GM18868 (cell line): ENCODE measurements at regions not wholly inside any gene's neighbourhood (a gene's known extent, or its start where the extent isn't known, plus 50 kb on each side); places are given as distances from the start of the nearest gene placed in this dataset.
"Not testable (repeated sequence)": the region's sequence is repeated elsewhere in the genome, so short reads cannot be mapped to it uniquely, and the experiment has no call there.

Experiments
- ATAC-seq: cut with Tn5 transposase; IDR thresholded peaks from one replicate; pipeline ENCODE4 v1.9.1; 2021; ENCODE audit warnings: mild to moderate bottlenecking, moderate library complexity; ENCODE audit not compliant: unreplicated experiment

- no peak for ATAC-seq
These were observed 180.8 kb upstream of the MMADHC start for GRCh38 chr2:149768320-149768799.

GRCh38 chr2:149767516-149767974, 180.0 kb upstream of the MMADHC start:
- no peak for ATAC-seq

- no peak for ATAC-seq
These were observed 178.8 kb upstream of the MMADHC start for GRCh38 chr2:149766339-149766738.

- no peak for ATAC-seq
These were observed 178.1 kb upstream of the MMADHC start for GRCh38 chr2:149765636-149766035.

- ATAC-seq: no peak
These were observed 177.4 kb upstream of the MMADHC start for GRCh38 chr2:149765003-149765402.

DNA sequence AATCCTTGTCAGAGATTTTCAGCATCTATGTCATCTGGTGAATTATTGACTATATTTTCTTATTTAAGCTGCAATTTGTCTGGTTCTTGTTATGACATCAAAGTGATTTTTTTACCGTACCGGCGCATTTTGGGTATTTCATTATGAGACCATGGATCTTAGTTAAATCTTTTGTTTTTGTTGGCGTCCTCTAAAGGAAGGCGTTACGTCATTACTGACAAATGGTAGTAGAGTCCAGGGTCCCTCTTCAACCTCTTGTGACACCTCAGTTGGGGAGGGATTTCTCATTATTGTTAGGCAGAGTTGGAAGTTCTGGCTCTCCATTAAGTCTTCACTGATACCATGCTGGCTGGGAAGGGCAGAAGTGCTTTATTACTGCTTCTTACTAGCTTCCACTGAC, 175.8 kb upstream of the MMADHC start:
- no peak for ATAC-seq

DNA sequence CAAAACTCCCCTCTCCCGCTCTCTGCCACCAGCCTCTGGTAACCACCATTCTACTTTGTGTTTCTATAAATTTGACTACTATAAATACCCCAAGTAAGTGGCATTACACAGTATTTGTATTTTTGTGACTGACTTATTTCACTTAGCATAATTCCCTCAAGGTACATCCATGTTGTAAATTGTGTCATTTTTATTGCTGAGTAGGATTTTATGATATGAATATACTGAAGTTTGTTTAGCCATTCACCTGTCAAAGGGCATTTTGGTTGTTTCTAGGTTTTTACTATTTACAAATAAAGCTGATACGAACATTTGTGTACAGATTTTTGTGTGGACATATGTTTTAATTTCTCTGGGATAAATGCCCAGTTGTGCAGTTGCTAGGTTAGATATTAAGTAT, 174.0 kb upstream of the MMADHC start:
- no peak for ATAC-seq

- ATAC-seq: not testable (repeated sequence)
These were observed 171.8 kb upstream of the MMADHC start for GRCh38 chr2:149759382-149759781.

DNA sequence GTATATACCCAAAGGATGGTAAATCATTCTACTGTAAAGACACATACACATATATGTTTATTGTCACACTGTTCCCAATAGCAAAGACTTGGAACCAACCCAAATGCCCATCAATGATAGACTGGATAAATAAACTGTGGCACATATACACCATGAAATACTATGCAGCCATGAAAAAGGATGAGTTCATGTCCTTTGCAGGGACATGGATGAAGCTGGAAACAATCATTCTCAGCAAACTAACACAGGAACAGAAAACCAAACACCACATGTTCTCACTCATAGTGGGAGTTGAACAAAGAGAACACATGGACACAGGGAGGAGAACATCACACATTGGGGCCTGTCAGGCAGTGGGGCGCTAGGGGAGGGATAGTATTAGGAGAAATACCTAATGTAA, 167.1 kb upstream of the MMADHC start:
- not testable (repeated sequence) for ATAC-seq

DNA sequence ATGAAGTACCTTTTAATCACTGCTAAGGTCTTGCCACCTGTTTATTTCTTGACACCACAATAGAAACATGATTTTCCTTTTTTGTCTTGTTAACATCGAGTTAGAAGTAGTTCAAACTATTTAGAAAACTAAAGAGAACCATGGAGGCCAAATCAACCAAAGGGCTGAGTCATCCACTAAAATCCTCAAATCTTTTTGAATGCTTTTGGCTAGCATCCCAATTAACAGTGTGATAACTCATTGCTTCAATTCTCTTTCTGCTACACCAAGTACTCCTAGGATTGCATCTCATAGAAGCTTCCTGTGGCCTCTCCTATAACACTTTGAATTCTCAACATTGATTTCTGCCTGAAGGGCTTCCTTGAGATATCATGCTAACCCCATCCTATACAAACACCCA, 159.9 kb upstream of the MMADHC start:
- no peak for ATAC-seq

DNA sequence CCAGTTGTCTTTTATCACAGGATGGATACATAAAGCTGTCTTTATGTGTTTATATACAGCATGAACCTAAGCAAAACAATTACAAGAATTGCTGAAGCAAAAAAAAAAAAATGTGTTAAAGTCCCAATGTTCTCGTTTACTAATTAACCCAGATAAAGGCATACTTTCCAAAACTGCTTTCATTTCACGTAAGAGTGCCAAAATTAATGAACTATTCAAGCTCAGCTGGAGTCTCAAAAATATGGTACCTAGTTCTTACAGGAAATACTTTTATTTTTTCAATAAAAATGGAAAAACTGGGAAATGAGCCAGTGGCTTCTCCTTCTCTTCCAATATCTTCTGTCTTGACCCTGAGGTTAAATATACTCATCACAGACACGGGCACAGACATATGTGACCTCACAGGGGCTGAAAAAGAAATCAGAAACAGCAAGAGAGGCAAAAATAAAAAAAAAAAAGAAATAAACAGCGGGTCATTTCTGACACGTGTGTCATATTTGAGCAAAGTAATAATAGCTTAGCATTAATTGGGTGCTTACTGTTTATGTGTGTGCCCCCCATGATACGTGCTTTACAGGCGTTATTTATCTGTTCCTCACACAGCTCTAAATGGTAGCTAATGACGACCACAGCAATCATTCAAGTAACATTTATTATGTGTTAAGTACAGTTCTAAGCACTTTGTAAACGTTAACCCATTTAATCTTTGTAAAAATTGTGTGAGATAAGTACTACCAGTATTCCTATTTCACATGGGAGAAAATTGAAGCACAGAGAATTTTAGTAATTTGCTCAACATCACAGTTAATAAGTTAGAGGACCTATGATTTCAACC, 158.0 kb upstream of the MMADHC start:
- no peak for ATAC-seq

DNA sequence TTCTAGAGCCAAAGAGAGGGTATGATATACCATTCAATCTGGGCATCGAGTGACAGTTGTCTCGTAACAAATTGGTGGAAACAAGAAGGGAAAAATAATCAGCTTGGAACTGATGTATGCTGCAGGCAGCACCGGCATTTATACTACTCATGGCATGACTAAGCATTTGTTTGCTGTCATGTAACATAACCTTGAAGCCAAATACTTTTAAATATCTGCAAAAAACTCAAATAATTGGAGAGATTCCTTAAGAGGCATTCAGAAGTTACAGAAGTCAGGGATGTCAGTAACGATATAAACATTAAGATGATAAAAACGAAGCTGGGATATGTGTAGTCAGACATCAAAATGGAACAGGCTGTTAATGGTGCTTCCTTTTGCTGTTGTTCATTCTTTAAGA, 157.3 kb upstream of the MMADHC start:
- ATAC-seq: no peak

- no peak for ATAC-seq
These were observed 156.4 kb upstream of the MMADHC start for GRCh38 chr2:149743842-149744448.

DNA sequence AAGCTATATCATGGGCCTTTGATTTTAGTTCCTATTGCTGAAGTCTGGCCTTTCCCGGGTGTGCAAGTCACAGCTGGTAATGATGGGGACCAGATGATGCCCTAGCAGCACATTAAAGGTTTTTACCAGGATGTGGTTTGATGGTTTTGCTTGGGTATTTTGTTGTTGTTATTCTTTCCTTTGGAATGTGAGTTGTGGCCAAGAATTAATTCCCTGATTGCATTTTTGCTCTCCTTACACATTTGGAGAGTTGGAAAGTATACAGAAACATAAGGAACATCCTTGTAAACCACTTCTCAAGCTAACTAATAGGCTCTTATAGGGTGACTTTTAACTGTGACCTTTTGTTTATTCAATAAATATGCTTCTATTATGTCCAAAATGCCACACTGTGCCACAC, 154.1 kb upstream of the MMADHC start:
- no peak for ATAC-seq

GRCh38 chr2:149740490-149740889, 152.9 kb upstream of the MMADHC start:
- no peak for ATAC-seq

GRCh38 chr2:149739883-149740265, 152.3 kb upstream of the MMADHC start:
- no peak for ATAC-seq

- no peak for ATAC-seq
These were observed 151.8 kb upstream of the MMADHC start for GRCh38 chr2:149739171-149739882.

- ATAC-seq: no peak
These were observed 151.2 kb upstream of the MMADHC start for GRCh38 chr2:149738767-149739166.

DNA sequence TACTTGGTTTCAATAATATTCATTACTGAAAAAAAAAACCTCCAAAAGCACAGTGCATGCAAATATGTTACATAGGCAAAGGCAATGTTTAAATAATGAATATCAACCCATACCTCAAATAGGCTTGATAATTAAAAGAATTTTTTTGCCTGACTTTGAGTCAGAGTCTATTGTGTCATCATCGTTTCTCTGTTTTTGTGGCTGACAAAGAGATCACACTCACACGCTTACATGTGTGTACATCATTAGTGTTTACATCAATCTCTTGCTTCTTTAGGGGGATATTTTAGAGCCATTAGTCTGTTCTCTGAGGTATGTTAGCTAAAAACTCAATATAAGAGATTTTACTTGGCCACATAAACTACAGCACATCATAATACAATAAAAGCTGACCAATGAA, 150.3 kb upstream of the MMADHC start:
- no peak for ATAC-seq

DNA sequence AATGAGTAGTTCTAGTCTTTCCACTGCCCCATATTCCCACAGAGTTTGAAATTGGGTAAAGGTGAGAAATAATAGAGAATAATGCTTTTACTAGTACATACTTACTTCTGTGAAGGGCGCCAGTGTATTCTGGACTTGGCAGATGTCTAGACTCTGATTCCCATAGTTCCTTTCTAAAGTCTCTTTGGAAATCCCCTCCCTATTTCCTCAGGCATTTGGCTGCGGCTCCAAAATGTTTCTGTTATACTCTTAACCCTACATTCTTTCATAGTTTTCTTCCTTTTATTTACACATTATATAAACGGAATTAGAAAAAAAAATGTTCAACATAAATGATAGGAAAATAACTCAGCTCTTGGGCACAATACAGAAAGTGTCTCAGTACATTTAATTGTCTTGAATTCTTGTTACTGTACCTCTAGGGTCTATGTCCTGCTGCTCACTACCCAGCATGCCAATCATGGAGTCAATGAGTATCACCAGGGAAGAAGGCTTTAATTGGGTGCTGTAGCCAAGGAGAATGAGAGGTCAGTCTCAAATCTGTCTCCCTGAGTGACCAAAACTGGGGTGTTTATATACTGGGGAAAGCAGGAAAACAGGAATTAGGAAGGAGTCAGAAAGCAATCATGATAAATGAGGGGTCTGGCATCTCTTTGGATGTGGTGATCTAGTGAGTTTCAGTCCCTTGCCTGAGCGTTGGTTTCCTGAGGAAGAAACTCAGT, 147.8 kb upstream of the MMADHC start:
- no peak for ATAC-seq
